Jurkat, Clone E6-1 (cell line): ENCODE measurements at regions not wholly inside any gene's neighbourhood (a gene's known extent, or its start where the extent isn't known, plus 50 kb on each side); places are given as distances from the start of the nearest gene placed in this dataset.

Experiments
- DNase-seq: peaks from one replicate; pipeline ENCODE4 v3.0.0-alpha.2; 2011; ENCODE audit warnings: low read depth, low spot score
- H3K4me3 ChIP-seq: 2 replicates; pipeline ENCODE4 v1.5.1; 2011; ENCODE audit warnings: mild to moderate bottlenecking, low read length, control low read depth, moderate library complexity

DNA sequence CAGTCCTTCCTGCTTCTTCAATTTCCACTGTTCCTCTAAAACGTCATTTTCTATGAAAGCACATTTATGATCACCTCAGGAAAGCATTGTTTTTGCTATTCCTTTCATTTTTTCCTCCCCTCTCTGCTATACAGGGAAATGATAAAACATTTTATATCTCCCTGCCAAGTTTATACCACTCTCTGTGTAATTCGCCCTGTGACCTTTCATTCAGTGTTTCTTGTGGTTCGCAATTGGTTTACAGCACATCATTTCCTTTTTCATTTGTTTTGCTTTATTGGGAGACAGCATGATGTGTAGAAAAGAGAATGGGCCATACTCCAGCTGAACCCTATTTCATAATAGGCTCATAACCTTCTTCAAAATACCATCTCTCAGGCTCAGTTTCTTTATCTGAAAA, 99.9 kb upstream of the RAPGEF2 start:
- H3K4me3 ChIP-seq: no peak overlapping the region
- DNase-seq: no peak

DNA sequence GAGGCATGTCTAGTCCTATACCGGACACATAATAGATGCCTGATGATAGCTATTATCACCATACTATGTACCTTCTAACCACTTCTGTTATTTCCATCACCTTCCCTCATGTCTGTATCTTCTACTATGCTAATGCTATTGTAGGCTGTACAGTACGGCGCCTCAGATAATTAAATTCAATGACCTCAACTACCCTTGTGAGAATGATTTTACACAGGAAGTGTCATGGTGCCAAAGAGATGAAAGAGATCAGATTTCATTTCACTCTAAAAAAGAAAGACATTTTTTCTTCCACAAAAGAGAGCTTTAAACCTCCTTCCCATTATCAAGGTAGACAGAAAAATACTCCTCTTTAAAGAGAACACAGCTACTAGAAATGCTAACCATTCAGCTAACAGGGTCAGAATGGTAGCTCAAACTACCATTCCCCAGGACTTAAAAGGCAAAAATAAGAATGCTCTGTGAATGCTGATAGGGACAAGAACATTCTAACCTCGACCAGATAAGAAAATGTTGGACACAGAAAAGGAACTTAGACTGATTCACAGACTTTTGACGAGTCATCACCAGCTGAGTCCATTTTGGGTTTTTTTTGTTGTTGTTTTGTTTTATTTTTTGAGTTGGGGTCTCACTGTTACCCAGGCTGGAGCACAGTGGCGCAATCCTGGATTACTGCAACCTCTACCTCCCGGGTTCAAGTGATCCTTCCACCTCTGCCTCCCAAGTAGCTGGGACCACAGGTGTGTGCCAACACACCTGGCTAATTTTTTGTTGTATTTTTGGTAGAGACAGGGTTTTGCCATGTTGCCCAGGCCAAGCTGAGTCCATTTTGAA, 99.2 kb upstream of the RAPGEF2 start:
- H3K4me3 ChIP-seq: no peak overlapping the region
- DNase-seq: no peak

DNA sequence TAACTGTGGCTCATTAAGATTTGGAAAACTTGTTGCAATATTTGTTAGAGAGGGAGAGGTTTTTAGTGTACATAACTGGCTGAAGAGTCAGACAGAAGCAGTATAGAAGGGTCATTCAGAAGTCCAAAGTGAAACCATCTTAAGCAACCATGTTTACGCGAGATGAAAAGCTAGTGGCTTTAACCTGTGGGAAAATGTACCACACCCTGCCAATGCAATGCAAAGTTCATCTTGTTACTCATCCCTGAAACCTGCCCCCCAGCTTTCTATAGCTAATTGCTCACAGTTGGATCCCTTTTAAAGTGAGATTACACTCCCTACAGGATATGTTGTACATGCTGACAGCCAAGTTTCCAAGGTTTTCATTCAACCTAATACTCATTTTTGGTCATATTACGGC, 96.7 kb upstream of the RAPGEF2 start:
- no peak overlapping the region for H3K4me3 ChIP-seq
- no peak for DNase-seq

DNA sequence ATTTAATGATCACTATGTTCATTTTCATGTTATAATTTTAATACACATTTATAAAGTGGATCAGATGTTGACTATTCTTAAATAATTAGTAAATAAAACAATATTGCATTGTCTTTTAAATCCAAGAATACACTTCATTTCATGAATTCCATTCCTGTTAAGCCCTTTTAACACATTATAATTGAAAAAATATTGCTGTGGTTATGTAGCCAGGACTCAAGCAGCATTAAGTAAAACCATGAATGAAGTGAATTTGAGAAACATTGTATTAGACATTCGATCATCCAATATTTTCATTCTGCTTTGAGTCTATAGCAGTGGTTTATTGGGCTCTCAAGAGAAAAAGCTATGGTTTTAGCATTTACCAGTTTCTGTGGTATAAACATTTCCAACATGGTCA, 94.2 kb upstream of the RAPGEF2 start:
- H3K4me3 ChIP-seq: no peak overlapping the region
- no peak for DNase-seq

DNA sequence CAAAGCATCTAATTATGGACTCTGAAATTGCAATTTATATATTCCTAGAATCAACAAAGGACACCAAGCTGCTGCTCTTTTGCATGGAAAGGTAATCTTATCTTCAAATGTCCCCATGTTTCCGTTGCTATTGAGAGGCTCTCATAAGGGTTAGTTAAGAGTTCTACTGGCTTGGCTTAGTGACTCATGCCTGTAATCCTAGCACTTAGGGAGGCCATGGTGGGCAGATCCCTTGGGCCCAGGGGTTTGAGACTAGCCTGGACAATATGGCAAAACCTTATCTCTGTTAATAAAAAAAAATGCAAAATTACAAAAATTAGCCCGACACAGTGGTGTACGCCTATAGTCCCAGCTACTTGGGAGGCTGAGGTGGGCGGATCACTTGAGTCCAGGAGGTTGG, 93.4 kb upstream of the RAPGEF2 start:
- DNase-seq: no peak

DNA sequence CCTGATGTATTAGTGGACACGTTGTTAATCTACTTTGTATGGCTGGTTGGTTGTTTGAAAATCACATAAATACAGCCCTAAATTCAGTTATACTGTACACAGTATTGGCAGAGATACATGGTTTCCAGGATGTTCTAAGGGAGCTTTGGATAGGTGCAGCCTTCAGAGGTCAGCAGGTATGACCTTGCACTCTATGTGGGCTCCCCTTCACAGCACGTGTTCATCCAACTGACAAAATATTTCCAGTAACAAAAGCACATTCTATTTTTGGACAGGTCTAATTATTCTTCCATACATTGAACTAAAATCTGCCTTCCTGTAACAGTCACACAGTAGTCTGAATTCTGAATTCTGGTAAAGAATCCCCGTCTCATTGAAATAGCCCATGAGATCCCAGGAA, 92.8 kb upstream of the RAPGEF2 start:
- DNase-seq: no peak
- H3K4me3 ChIP-seq: no peak overlapping the region

More for the DNA sequence above, 93.4 kb upstream of the RAPGEF2 start:
- H3K4me3 ChIP-seq: no peak overlapping the region

DNA sequence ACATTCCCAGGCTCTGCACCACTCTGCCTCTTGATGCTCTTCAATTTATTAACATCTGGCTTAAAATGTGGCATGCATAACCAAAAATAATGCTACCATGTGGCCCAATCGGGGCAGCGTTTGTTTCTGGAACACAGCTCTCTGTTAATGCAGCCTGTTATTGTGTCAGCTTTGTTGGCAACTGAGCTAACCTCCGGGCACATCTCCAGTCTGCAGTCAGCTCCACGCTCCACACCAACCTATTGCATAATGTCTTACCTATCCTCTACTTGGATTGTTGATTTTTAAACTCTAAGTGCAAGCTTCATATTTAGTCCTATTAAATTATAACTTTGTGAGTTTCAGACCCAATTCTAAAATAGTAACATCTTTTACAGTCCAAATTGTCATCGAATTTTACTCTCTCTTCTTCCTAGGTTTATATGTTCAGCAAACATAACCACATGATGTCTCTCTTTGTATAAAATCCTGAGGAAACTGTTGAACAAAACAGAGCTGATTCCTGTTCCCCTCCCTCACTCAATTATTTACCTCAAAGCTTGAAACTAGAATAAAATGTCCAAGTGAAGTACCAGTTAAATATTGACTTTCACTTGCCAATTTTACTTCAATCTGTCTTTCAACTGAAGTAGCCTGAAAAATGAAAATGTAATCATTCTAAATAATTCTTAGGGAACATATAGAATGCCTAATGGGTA, 92.2 kb upstream of the RAPGEF2 start:
- H3K4me3 ChIP-seq: no peak overlapping the region
- DNase-seq: no peak

DNA sequence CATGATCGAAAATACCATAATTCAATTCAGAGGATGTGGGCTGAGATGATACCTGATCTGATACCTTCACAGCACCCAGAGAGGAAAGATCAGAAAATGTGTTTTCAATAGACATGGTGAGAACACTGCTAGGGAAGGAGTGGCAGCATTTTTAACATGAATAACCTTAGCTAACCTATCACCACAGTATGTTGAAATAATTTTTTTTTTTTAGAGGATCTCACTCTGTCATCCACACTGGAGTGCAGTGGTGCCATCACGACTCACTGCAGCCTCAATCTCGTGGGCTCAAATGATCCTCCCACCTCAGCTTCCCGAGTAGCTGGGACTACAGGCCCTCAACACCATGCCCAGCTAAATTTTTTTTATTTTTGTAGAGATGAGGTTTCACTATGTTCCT, 90.5 kb upstream of the RAPGEF2 start:
- no peak overlapping the region for H3K4me3 ChIP-seq
- no peak for DNase-seq

DNA sequence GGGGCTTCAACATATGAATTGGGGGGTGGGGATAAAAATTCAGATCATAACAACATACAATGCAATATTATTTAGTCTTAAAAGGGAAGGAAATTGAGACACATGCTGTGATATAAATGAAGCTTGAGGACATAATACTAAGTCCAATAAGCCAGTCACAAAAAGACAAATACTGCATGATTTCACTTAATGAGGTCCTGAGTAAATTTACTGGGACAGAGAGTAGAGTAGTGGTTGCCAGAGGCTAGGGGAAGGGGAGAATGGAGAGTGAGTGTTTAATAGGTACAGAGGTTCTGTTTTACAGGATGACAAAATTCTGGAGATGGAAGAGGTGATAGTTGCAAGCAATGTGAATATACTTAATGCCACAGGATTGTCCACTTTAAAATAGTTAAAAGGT, 89.2 kb upstream of the RAPGEF2 start:
- no peak overlapping the region for H3K4me3 ChIP-seq
- DNase-seq: no peak

DNA sequence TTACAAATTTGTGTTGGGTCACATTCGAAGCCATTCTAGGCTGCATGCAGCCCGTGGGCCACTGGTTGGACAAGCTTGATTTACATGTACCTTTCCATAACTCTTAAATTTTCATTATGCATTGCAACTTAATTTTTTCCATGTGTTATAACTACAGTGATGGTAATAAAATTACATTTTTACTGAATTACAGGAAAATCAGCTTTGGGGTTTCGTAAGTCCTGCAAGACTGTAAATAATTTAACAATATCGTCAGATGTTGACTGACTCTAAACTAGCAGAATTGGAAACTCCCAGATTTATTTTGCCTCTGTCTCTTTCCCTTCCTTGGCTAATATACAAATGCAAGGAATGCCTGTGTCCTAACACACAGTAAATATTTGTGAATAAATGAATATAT, 88.0 kb upstream of the RAPGEF2 start:
- H3K4me3 ChIP-seq: no peak overlapping the region
- no peak for DNase-seq

DNA sequence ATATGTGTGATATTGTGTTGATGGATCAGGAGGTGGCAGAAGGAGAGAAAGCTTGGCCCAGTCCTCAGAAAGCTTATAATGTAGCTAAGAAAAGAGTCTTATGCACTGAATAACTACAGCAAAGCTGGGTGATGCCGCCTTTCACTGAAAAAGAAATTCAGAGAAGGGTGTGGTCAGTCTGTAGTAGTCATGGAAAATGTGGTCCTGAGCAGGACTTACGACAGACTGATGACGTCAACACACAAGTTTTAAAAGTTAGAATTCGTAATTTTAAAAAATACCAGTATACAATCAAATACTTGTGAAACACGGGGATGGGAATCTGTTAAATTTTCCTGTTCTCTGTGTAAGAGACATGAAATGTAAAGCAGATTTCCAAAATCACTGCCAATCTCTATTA, 87.0 kb upstream of the RAPGEF2 start:
- no peak for DNase-seq
- no peak overlapping the region for H3K4me3 ChIP-seq

DNA sequence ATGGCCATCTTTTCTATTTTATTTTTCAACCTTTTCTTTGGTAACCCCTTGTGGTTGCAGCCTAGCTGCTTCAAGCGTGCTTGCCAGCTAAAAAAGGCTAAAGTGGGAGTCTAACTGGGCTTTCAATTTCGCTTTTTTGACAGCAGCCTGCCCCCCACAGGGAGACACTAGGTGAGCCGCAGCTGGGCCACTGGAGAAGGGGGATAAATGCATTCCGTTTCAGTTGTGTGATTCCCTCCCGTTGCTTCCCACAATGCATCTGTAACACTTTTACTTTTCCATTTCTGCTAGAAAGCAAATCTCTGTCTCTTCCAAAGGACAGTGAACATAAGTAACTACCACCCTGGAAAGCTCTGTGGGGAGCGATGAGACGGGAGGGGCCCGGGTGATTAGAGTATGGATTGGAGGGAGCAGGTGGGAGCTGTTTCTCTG, 86.3 kb upstream of the RAPGEF2 start:
- no peak for DNase-seq

DNA sequence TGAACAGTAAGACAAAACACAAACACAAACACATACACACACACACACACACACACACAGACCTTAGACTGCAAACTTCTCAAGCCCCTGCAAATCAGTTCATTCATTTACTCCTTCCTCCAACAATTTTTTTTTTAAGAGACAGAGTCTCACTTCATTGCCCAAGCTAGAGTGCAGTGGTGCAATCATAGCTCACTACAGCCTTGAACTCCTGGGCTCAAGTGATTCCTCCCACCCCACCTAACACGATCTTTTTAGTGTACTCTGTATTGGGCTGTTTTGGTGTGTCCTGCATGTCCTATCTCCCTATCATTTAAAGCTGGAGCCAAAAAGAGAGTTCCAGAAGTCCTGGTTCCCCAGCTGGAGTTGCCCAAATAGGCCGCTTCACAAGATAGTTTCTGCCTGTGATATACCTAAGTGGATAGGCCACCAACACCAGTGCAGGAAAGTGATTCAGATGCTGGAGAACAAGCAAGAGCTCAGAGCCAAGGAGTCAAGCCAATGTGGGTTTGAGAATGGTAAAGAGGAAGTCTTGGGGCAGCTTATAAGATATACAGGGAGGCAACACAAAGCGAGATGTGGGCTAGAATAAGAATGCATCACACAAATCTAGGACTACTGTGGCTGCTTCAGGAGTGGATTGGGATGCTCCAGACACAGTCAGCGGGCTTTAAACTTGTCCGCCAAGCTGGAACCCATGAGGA, 85.4 kb upstream of the RAPGEF2 start:
- no peak for DNase-seq
- no peak overlapping the region for H3K4me3 ChIP-seq

More for the DNA sequence above, 86.3 kb upstream of the RAPGEF2 start:
- no peak overlapping the region for H3K4me3 ChIP-seq

DNA sequence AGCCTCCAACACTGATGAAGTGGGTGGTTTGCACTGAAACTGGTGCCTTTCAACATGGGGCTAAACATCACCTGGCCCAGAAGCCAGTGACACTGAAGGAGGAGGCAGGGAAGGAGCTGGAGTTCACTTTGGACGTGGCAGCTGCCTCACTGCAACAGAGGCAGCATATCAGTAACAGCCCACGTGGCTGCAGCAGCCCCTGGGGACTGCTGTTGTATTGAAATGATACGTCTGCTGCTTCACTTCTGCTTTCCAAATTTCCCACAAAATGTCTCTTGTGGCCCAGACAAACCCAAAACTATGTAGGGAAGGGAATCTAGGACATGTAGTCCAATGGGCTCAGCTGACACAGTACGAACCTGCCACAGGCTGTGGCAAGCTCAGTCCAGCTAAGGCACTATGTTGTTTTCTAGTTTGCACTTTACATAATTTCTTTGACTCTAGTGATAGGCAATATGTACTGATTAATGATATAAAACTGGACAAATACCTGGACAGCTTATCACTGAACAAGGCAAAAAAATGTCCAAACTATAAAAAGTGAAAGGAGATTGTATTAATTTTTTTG, 84.7 kb upstream of the RAPGEF2 start:
- no peak for DNase-seq
- no peak overlapping the region for H3K4me3 ChIP-seq

DNA sequence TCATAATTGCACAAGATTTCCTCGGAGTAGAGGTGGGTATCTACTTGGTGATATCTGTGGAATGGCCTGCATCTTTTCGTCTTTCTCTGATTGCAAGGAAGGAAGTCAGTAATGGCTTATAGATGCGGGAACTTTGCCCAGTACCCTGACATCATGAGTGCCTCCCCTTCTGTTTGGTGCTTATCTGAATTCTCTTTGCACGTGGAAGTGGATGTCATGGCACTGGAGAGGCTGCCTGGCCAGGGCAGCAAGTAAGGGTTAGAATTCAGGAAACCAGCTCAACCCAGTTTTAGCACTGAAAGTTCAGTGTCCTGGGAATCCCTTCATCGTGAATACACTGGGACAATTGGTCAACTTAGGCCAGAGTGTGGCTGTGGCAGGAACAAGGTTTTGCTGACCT, 83.5 kb upstream of the RAPGEF2 start:
- H3K4me3 ChIP-seq: no peak overlapping the region
- DNase-seq: no peak

DNA sequence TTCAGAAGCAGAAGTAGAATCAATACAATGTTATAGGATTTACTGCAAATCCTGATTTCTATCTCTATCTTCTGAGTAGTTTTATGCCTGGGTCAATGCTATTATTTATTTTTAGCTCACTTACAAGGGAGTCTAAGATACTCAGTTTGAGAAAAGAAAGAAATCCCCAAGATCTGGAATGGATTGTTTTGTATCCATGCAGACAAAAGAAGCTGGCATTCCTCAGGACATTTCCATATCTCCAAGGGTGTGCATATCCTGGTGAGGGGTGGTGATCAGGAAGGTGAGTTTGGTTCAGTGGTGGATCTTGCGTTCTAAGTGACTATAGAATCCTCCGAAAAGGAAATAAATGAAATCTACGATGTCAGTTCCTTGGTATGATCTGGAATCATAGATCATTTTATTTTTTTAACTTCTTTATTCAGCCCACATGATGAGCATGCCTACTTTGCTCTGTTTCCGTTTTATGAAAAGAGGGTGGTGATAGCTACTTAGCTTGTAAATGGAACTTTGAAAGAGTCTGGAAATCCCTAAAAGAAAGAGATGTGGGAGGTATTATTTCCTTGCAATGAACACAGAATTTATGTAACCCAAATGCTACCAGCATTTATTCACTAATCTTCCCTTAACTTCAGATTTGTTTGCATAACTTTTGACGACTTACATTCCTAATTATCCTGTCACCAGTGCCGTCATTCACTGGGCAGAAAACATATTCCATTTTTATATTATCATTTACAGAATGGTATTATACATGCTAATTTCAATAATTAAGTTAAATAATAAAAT, 81.1 kb upstream of the RAPGEF2 start:
- DNase-seq: no peak

DNA sequence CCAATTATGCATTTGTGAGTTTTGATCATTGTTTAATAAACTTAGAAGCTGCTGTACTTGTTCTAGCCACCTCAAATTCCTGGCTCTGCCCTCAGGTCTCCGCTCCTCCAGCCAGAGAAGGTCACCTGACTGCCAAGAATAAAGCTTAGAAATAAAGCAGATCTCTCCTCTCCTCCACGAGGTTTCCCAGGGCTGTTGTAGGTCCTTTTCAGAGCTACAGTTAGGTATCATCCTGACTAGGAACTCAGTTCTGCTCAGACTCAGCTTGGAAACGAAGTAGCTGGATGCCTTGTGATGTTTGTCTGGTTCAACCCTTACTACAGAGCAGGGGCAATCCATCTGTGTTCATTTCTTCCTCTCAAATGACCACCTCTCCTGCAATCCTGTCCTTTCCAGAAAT, 79.1 kb upstream of the RAPGEF2 start:
- no peak overlapping the region for H3K4me3 ChIP-seq

More for the DNA sequence above, 81.1 kb upstream of the RAPGEF2 start:
- H3K4me3 ChIP-seq: no peak overlapping the region

DNA sequence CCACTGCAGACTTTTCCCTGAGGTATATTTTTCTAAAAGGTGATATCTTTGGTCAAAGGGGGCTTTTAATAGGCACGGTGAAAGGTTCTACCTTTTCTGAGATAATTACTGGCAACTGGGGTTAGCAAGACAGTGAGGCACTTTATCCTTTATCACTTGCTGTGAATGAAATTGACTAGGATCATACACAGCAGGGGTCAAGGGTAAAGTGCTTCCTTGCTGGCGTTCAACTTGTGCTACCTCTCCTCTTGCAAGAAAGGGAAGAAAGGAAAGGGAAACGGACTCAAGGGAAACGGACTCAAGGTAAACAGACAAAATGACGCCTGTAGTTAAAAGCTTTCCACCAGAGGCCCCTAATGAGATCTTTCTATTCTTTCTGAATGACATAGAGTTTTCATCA, 78.6 kb upstream of the RAPGEF2 start:
- DNase-seq: no peak
- H3K4me3 ChIP-seq: no peak overlapping the region

More for the DNA sequence above, 79.1 kb upstream of the RAPGEF2 start:
- no peak for DNase-seq

DNA sequence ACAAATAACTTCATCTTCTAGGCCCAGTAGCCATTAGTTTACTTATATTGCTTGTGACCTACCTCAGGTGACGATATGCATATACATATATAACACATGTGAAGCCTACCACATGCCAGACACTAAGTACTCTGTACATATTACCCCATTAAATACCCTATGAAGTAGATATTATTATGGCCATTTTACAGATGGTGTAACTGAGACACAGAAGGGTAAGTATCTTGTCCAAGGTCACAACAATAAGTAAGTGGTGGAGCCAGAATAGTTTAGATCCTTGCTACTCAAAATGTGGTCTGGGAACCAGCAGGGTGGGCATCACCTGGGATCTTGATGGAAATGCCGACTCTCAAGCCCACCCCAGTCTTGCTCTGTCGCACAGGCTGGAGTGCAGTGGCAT, 78.1 kb upstream of the RAPGEF2 start:
- no peak for DNase-seq
- no peak overlapping the region for H3K4me3 ChIP-seq
